Omental fat pad (tissue), 3 donors: ENCODE measurements at regions not wholly inside any gene's neighbourhood (a gene's known extent, or its start where the extent isn't known, plus 50 kb on each side); places are given as distances from the start of the nearest gene placed in this dataset.

ENCODE experiments used
- ATAC-seq: fragments of 150-250 bp; one replicate; pipeline ENCODE4 v1.9.1; 2016; ENCODE audit warnings: mild to moderate bottlenecking, moderate library complexity; ENCODE audit not compliant: low FRiP score
- DNase-seq: peaks from one replicate; pipeline ENCODE4 v3.0.0-alpha.2; 2019; ENCODE audit warnings: low spot score
- CTCF ChIP-seq, 3 donors: fragments of 450-650 bp; IDR thresholded peaks; one replicate each; pipeline ENCODE4 v1.5.1; 2016 to 2017; ENCODE audit warnings: antibody characterized with exemption in 3 of 3, mild to moderate bottlenecking in 3 of 3, moderate library complexity in 2 of 3

DNA sequence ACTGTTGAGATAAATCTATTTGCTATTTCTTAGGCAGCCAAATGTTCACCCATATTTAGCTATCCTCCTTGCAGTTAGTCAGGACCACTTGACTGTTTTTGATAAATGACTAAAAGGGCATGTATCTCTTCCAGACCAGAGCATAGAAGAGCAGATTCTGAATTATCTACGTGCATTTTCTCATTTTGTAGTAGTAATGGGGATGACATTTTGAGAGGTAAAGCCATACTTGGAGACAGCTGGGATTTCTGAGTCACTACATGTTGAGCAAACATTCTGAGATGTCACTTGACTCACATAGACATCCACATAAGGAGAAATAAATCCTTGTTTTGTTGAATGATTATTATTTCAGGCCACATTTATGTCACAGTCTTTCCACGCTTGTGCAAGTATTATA, 297.6 kb downstream of the CDH10 start:
- ATAC-seq = no peak
- no peak for TF ChIP-seq CTCF (IDR thresholded peaks at IDR 0.05)

DNA sequence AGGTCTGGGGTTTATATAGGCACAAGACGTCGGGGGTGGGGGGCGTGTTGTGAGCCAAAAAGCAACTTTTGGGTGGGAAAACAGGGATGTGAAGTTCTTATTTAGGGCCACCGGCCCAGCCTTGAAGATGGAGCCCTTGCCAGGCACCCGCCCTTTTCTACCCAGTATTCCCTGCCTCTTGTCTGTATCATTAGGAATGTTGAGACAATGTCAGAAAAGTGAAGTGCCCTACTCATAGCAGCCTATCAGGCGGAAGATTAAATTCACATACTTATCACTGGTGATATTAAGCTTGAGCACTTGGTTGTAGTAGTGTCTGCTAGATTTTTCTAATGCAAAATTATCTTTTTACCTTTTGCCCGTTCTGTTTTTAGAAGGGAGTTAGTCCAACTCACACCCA, 293.5 kb downstream of the CDH10 start:
- ATAC-seq (no peak), DNase-seq (no peak)
- TF ChIP-seq CTCF (IDR thresholded peaks at IDR 0.05) = no peak

More for the DNA sequence above, 297.6 kb downstream of the CDH10 start:
- DNase-seq = no peak

- ATAC-seq (no peak), DNase-seq (no peak)
- TF ChIP-seq CTCF (IDR thresholded peaks at IDR 0.05) = no peak
Observed at GRCh38 chr5:24353016-24353415, 291.8 kb downstream of the CDH10 start.

DNA sequence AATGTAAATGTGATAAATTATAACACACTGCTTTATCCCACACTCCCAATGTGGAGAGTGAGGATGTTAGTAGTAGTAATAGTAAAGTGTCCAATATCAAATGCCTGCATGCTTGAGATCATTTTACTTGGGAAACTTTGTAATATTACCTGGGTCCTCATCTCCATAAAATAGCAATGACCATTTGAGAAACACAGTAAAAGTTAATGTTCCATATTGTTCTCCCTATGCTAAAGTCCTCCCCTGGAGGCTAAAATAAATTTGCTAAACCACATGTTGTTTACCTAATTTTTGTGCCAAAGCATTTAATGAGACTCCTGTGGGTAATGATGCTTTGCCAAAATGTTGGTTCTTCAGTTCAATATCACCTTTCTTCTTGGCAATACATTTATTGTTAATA, 291.2 kb downstream of the CDH10 start:
- ATAC-seq (no peak), DNase-seq (no peak)
- no peak for TF ChIP-seq CTCF (IDR thresholded peaks at IDR 0.05)

DNA sequence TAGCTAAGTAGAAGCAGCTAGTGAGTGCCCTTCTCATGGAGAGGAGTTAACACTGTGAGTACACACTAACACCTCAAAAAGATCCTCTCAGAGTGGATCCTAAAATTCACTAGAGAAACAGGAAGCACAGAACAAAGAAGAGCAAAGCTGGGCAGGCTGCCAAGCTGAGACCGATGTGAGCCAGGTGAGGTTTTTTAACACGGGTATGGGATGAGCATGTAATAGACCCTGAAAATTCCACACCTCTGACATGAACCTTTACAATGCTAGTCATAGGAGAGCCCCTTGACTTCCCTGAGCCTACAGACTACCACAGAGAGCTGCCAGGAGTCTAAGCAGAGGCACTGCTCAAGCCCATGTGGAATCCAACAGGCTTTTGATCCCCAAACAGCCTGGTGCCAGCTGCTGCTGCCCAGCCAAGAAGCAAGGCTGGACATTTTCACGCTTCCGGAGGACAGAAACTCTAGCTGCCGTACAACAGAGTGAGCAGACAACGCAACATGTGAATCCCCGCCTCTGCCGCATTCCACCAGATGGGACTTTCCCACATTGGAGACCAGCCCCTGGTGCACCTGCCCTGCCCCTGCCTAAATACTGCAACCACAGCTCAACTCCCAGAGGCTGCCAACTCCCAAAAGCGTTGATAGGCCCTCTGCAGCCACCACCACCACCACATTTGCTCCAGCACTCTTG, 280.8 kb downstream of the CDH10 start:
- no peak for TF ChIP-seq CTCF (IDR thresholded peaks at IDR 0.05)
- DNase-seq (no peak), ATAC-seq (no peak)

DNA sequence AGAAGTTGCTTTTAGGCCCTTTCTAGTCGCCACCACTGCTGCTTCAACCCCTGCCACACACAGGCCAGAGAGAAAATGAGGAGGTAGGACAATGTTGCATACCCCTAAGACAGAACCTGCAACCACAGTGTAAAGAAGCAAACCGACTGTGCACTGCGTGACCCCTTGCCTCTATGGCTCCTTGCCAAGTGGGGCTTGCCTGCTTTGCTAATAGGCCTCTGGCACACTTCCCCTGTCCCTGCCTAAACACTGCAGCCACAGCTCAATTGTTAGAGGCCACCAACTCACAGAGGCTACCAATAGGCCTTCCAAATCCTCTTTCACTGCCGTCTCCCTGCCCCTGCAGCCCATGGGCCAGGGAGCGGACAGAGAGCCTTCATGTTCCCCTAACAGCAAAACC, 280.1 kb downstream of the CDH10 start:
- DNase-seq (no peak), ATAC-seq (no peak)
- no peak for TF ChIP-seq CTCF (IDR thresholded peaks at IDR 0.05)

DNA sequence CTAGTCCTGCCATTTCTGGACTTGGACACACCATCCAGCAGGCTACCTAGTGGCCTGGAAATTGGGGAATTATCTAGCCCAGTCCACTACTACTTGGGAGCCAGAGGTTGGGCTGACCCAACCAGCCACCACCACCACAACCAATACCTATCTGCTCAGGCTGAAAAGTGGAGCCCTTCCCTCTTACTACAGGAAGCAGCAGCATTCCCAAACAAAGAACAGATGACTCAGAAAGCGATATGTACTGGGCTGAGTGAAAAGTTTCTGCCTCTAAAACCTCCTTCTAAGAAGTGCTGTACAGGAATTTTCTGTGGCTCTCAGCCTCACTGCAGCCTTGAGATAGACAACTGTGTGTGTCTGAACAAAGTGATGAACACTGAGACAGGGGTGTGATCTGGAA, 279.4 kb downstream of the CDH10 start:
- DNase-seq (no peak), ATAC-seq (no peak)
- TF ChIP-seq CTCF (IDR thresholded peaks at IDR 0.05) = no peak
